ENCODE measurements at regions not wholly inside any gene's neighbourhood (a gene's known extent, or its start where the extent isn't known, plus 50 kb on each side); places are given as distances from the start of the nearest gene placed in this dataset.

GRCh38 chr11:122226810-122227379 lies 110.9 kb upstream of the BLID start:
- H3K4me2 ChIP-seq (ENCODE audit: control insufficient read depth, extremely low read depth, insufficient read depth, low read depth, low read length) = no peak overlapping the region
- H3K4me1 ChIP-seq (ENCODE audit: control insufficient read depth, extremely low read depth, insufficient read depth, low read length) = no peaks in the 10 kb centered on the region
- H3K27me3 ChIP-seq (ENCODE audit: control insufficient read depth, extremely low read depth, insufficient read depth, low read length) = no peaks in the 10 kb centered on the region
- no peaks in the 10 kb centered on the region for H4K20me1 ChIP-seq (ENCODE audit: control insufficient read depth, extremely low read depth, insufficient read depth, low read length)
- dilution Hi-C loops (cut with MboI; ENCODE audit: extremely low pct_ligation_motif_present, low sequenced_read_pairs) = no loop called here
- no peak for TF ChIP-seq EZH2 (IDR thresholded peaks at IDR 0.05; ENCODE audit: low read length)
- TF ChIP-seq, protein P1, sequence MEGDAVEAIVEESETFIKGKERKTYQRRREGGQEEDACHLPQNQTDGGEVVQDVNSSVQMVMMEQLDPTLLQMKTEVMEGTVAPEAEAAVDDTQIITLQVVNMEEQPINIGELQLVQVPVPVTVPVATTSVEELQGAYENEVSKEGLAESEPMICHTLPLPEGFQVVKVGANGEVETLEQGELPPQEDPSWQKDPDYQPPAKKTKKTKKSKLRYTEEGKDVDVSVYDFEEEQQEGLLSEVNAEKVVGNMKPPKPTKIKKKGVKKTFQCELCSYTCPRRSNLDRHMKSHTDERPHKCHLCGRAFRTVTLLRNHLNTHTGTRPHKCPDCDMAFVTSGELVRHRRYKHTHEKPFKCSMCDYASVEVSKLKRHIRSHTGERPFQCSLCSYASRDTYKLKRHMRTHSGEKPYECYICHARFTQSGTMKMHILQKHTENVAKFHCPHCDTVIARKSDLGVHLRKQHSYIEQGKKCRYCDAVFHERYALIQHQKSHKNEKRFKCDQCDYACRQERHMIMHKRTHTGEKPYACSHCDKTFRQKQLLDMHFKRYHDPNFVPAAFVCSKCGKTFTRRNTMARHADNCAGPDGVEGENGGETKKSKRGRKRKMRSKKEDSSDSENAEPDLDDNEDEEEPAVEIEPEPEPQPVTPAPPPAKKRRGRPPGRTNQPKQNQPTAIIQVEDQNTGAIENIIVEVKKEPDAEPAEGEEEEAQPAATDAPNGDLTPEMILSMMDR (optimal IDR thresholded peaks at IDR 0.05 in 1 of 3, IDR thresholded peaks at IDR 0.05 in 1 of 3, conservative IDR thresholded peaks at IDR 0.05 in 1 of 3; ENCODE audit: extremely low read depth in 1 of 3, insufficient read depth in 2 of 3, low read length in 3 of 3) = no peak
- H3K79me2 ChIP-seq (ENCODE audit: control insufficient read depth, insufficient read depth, low read length) = no peaks in the 10 kb centered on the region
- no peaks in the 10 kb centered on the region for H3K9me1 ChIP-seq (ENCODE audit: control insufficient read depth, extremely low read depth, insufficient read depth, low read length)
- no peak overlapping the region for H3K9ac ChIP-seq (ENCODE audit: control insufficient read depth, extremely low read depth, insufficient read depth, low read length)
- DNase-seq (ENCODE audit: low read depth, low spot score) (no peak), FAIRE-seq (no peak)
- no peak overlapping the region for H3K27ac ChIP-seq (ENCODE audit: control insufficient read depth, insufficient read depth, low read length)
- H3K9me3 ChIP-seq (ENCODE audit: control insufficient read depth, low read depth, low read length) = no peaks in the 10 kb centered on the region
- no peak overlapping the region for H3K4me3 ChIP-seq (ENCODE audit: control insufficient read depth in 2 of 3, extremely low read depth in 1 of 3, insufficient read depth in 2 of 3, low read depth in 1 of 3, low read length in 3 of 3)
- H3K36me3 ChIP-seq (ENCODE audit: control insufficient read depth in 2 of 2, extremely low read depth in 1 of 2, insufficient read depth in 2 of 2, low read length in 2 of 2) = no peaks in the 10 kb centered on the region
- H2AFZ ChIP-seq (ENCODE audit: control insufficient read depth, low read length) = no peak overlapping the region

GRCh38 chr11:122224867-122225266 lies 108.9 kb upstream of the BLID start:
- Histone ChIP-seq H3K27me3 (ENCODE audit: control insufficient read depth, extremely low read depth, insufficient read depth, low read length) (no peaks in the 10 kb centered on the region), H3K4me1 (ENCODE audit: control insufficient read depth, extremely low read depth, insufficient read depth, low read length) (no peaks in the 10 kb centered on the region), H3K36me3 (ENCODE audit: control insufficient read depth in 2 of 2, extremely low read depth in 1 of 2, insufficient read depth in 2 of 2, low read length in 2 of 2) (no peaks in the 10 kb centered on the region), H3K79me2 (ENCODE audit: control insufficient read depth, insufficient read depth, low read length) (no peaks in the 10 kb centered on the region), H2AFZ (ENCODE audit: control insufficient read depth, low read length) (no peak overlapping the region), H4K20me1 (ENCODE audit: control insufficient read depth, extremely low read depth, insufficient read depth, low read length) (no peaks in the 10 kb centered on the region), H3K9ac (ENCODE audit: control insufficient read depth, extremely low read depth, insufficient read depth, low read length) (no peak overlapping the region), H3K9me3 (ENCODE audit: control insufficient read depth, low read depth, low read length) (no peaks in the 10 kb centered on the region), H3K27ac (ENCODE audit: control insufficient read depth, insufficient read depth, low read length) (no peak overlapping the region), H3K4me3 (ENCODE audit: control insufficient read depth in 2 of 3, extremely low read depth in 1 of 3, insufficient read depth in 2 of 3, low read depth in 1 of 3, low read length in 3 of 3) (no peak overlapping the region), H3K4me2 (ENCODE audit: control insufficient read depth, extremely low read depth, insufficient read depth, low read depth, low read length) (no peak overlapping the region), H3K9me1 (ENCODE audit: control insufficient read depth, extremely low read depth, insufficient read depth, low read length) (no peaks in the 10 kb centered on the region)
- no peak for FAIRE-seq
- dilution Hi-C loops (cut with MboI; ENCODE audit: extremely low pct_ligation_motif_present, low sequenced_read_pairs) = no loop called here
- DNase-seq (ENCODE audit: low read depth, low spot score) = no peak
- TF ChIP-seq EZH2 (IDR thresholded peaks at IDR 0.05; ENCODE audit: low read length) = no peak
- TF ChIP-seq, protein P1 (optimal IDR thresholded peaks at IDR 0.05 in 1 of 3, IDR thresholded peaks at IDR 0.05 in 1 of 3, conservative IDR thresholded peaks at IDR 0.05 in 1 of 3; ENCODE audit: extremely low read depth in 1 of 3, insufficient read depth in 2 of 3, low read length in 3 of 3) = no peak
